ENCODE measurements at regions not wholly inside any gene's neighbourhood (a gene's known extent, or its start where the extent isn't known, plus 50 kb on each side); places are given as distances from the start of the nearest gene placed in this dataset.

DNA sequence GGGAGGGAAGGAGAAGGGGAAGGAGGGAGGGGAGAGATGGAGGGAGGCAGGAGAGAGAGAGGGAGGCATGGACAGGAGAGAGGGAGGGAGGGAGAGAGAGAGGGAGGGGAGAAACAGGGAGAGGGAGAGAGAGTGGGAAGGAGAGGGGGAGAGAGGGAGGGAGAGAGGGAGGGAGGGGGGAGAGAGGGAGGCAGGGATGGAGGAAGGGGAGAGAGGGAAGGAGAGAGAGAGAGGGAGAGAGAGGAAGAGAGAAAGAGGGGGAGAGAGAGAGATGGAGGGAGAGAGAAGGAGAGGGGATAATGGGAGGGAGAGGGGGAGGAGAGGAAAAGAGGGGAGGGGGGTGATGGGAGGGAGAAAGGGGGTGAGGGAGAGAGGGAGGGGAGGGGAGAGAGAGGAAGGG, 86.8 kb upstream of the VSTM2B start:
- Histone ChIP-seq H3K27ac (no peak overlapping the region), H3K36me3 (no peaks in the 10 kb centered on the region), H3K27me3 (ENCODE audit: insufficient read depth, low read depth, severe bottlenecking) (peaks cover 73% of the 10 kb centered on the region), H3K9me3 (ENCODE audit: severe bottlenecking) (peaks cover 5% of the 10 kb centered on the region), H3K4me3 (ENCODE audit: low read depth, low read length) (no peak overlapping the region)
- TF ChIP-seq, protein P1, sequence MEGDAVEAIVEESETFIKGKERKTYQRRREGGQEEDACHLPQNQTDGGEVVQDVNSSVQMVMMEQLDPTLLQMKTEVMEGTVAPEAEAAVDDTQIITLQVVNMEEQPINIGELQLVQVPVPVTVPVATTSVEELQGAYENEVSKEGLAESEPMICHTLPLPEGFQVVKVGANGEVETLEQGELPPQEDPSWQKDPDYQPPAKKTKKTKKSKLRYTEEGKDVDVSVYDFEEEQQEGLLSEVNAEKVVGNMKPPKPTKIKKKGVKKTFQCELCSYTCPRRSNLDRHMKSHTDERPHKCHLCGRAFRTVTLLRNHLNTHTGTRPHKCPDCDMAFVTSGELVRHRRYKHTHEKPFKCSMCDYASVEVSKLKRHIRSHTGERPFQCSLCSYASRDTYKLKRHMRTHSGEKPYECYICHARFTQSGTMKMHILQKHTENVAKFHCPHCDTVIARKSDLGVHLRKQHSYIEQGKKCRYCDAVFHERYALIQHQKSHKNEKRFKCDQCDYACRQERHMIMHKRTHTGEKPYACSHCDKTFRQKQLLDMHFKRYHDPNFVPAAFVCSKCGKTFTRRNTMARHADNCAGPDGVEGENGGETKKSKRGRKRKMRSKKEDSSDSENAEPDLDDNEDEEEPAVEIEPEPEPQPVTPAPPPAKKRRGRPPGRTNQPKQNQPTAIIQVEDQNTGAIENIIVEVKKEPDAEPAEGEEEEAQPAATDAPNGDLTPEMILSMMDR (IDR thresholded peaks at IDR 0.05; ENCODE audit: low read depth, low read length) = no peak
- DNase-seq = no peak

DNA sequence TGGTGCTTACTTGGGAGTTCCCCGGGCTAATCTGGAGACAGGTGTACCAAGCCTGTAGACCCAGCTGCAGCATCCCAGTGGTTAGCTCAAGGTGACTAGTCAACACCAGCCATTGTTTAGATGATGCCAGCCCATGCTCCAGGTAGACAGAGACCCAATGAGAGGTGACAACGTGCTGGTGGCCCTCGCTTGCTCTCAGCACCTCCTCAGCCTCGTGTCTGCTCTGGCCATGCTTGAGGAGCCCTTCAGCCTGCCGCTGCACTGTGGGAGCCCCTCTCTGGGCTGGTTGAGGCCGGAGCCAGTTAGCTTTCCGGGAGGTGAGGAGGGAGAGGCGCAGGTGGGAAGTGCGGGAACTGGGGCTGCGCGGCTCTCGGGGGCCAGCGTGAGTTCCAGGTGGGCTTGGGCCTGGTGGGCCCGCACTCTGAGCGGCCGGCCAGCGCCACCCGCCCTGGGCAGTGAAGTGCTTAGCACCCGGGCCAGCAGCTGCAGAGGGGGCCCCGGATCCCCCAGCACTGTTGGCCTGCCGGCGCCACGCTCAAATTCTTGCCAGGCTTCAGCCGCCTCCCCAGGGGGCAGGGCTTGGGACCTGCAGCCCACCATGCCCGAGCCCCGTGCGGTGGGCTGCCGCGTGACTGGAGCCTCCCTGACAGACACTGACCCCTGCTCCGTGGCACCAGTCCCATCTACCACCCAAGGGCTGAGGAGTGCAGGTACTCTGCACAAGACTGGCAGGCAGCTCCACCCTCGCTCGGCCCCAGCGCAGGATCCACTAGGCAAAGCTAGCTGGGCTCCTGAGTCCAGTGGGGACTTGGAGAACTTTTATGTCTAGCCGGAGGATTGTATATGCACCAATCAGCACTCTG, 85.9 kb upstream of the VSTM2B start:
- Histone ChIP-seq H3K36me3 (no peaks in the 10 kb centered on the region), H3K9me3 (ENCODE audit: severe bottlenecking) (peaks cover 5% of the 10 kb centered on the region), H3K27me3 (ENCODE audit: insufficient read depth, low read depth, severe bottlenecking) (peaks cover 70% of the 10 kb centered on the region), H3K27ac (no peak overlapping the region), H3K4me3 (ENCODE audit: low read depth, low read length) (no peak overlapping the region)
- DNase-seq = no peak
- TF ChIP-seq, protein P1 (IDR thresholded peaks at IDR 0.05; ENCODE audit: low read depth, low read length) = no peak

DNA sequence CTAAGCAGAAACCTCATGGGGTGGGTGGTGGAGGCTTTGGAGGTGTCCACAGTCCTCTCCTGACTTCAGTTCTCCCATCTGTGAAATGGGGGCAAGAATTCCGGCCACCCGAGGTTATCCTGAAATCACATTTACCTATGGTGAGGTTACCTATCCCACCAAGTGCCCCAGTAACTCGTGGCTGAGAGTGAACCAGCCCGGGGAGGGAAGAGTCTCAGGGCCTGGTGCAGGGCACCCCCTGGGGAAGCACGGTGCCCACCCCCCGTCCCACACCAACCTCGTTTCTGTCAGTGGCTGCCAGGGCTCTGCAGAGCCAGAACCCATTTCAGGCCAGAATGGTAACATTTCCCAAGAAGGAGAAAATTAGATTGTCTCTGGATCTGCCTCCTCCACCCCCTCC, 83.7 kb upstream of the VSTM2B start:
- TF ChIP-seq, protein P1 (IDR thresholded peaks at IDR 0.05; ENCODE audit: low read depth, low read length) = no peak
- DNase-seq = no peak
- H3K36me3 ChIP-seq = no peaks in the 10 kb centered on the region
- H3K4me3 ChIP-seq (ENCODE audit: low read depth, low read length) = no peak overlapping the region
- peaks cover 5% of the 10 kb centered on the region for H3K9me3 ChIP-seq (ENCODE audit: severe bottlenecking)
- H3K27me3 ChIP-seq (ENCODE audit: insufficient read depth, low read depth, severe bottlenecking) = peaks cover 68% of the 10 kb centered on the region
- no peak overlapping the region for H3K27ac ChIP-seq

DNA sequence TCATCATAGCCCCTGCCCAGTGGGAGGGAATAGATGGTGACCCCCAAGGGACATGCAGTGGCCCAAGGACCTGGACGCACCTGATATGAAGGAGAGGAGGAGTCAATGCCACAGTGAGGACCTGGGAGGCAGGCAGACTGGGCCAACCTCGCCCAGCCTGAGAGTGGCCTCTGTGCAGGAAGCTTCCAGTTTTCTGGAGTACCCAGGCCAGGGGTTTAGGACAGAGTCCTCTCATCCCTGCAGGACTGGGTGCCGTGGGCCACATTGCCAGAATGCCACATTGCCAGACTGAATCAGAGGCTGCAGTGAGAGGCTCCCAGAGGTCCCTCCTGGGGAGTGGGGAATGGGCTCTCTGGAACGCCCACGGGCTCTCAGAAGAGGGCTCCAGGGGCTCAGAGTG, 82.9 kb upstream of the VSTM2B start:
- peaks cover 5% of the 10 kb centered on the region for H3K9me3 ChIP-seq (ENCODE audit: severe bottlenecking)
- peaks cover 71% of the 10 kb centered on the region for H3K27me3 ChIP-seq (ENCODE audit: insufficient read depth, low read depth, severe bottlenecking)
- TF ChIP-seq, protein P1 (IDR thresholded peaks at IDR 0.05; ENCODE audit: low read depth, low read length) = no peak
- H3K27ac ChIP-seq = no peak overlapping the region
- DNase-seq = no peak
- no peaks in the 10 kb centered on the region for H3K36me3 ChIP-seq
- H3K4me3 ChIP-seq (ENCODE audit: low read depth, low read length) = no peak overlapping the region

DNA sequence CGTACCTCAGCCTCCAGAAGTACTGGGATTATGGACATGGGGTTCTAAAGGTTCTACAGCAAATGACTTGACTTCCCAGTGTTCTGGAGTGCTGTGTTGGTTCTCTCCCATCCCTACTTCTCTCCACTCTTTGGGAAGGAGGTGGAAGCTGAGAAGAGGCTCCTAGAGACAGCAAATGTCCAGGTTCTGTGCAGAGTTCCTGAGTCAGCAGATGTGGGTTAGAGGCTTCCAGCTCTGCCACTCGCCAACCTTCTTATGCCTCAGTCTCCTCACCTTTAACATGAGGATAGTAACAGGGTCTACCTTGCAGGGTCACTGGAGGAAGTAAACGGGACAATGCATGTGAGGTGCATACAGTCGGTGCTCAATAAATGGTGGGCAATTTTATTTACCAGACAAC, 80.5 kb upstream of the VSTM2B start:
- Histone ChIP-seq H3K9me3 (ENCODE audit: severe bottlenecking) (no peaks in the 10 kb centered on the region), H3K27me3 (ENCODE audit: insufficient read depth, low read depth, severe bottlenecking) (peaks cover 88% of the 10 kb centered on the region), H3K36me3 (no peaks in the 10 kb centered on the region), H3K4me3 (ENCODE audit: low read depth, low read length) (no peak overlapping the region), H3K27ac (no peak overlapping the region)
- no peak for DNase-seq
- TF ChIP-seq, protein P1 (IDR thresholded peaks at IDR 0.05; ENCODE audit: low read depth, low read length) = no peak

DNA sequence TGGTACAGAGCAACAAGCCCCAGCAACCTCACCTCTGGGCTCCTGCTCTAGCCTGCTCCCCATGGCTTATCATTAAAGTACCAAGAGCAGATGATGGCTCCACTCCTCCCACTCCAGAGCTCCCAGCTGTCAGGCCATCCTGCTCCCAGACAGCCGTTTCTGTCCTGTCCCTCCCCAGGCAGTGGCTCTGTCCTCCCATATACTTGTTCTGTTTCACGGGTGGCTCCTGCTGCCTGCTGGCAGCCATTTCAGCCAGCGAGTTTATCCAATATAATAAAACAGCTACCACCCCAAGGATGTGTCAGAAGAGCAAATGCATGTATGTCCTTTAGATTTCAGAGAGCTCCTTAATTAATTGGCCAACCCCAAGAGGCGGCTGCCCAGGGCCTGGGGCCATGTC, 79.4 kb upstream of the VSTM2B start:
- Histone ChIP-seq H3K27ac (no peak overlapping the region), H3K27me3 (ENCODE audit: insufficient read depth, low read depth, severe bottlenecking) (peaks cover 92% of the 10 kb centered on the region), H3K9me3 (ENCODE audit: severe bottlenecking) (no peaks in the 10 kb centered on the region), H3K36me3 (no peaks in the 10 kb centered on the region), H3K4me3 (ENCODE audit: low read depth, low read length) (no peak overlapping the region)
- TF ChIP-seq, protein P1 (IDR thresholded peaks at IDR 0.05; ENCODE audit: low read depth, low read length) = no peak
- DNase-seq = no peak

All from WERI-Rb-1 (cell line).